WTC11 (cell line): ENCODE measurements at regions not wholly inside any gene's neighbourhood (a gene's known extent, or its start where the extent isn't known, plus 50 kb on each side); places are given as distances from the start of the nearest gene placed in this dataset.

Experiments
- ATF2 ChIP-seq: sonication (generic); formaldehyde crosslinking; IDR thresholded peaks from 2 replicates; pipeline ENCODE4 v1.8.1; 2022; ENCODE audit warnings: low read depth, missing genetic modification reagents, borderline replicate concordance
- ATF3 ChIP-seq: sonication (generic); formaldehyde crosslinking; conservative IDR thresholded peaks from 2 replicates; pipeline ENCODE4 v1.8.1; 2022; ENCODE audit warnings: mild to moderate bottlenecking, missing genetic modification reagents
- CTCF ChIP-seq: fragments of 200-600 bp; IDR thresholded peaks from 2 replicates; pipeline ENCODE4 v1.8.0; 2022; ENCODE audit warnings: antibody characterized with exemption
- FOXJ3 ChIP-seq: sonication (generic); formaldehyde crosslinking; IDR thresholded peaks from 2 replicates; pipeline ENCODE4 v1.9.0; 2021; ENCODE audit warnings: missing genetic modification reagents, mild to moderate bottlenecking, borderline replicate concordance
- IRF2 ChIP-seq: sonication (generic); formaldehyde crosslinking; IDR thresholded peaks from 2 replicates; pipeline ENCODE4 v1.8.0; 2022; ENCODE audit warnings: low read depth, missing genetic modification reagents, borderline replicate concordance
- KAT7 ChIP-seq: sonication (generic); formaldehyde crosslinking; IDR thresholded peaks from 2 replicates; pipeline ENCODE4 v1.8.1; 2023; ENCODE audit warnings: missing genetic modification reagents, mild to moderate bottlenecking, borderline replicate concordance
- MAX ChIP-seq: sonication (generic); formaldehyde crosslinking; IDR thresholded peaks from 2 replicates; pipeline ENCODE4 v1.8.0; 2022; ENCODE audit warnings: mild to moderate bottlenecking, missing genetic modification reagents
- MLX ChIP-seq: sonication (generic); formaldehyde crosslinking; IDR thresholded peaks from 2 replicates; pipeline ENCODE4 v1.8.1; 2023; ENCODE audit warnings: mild to moderate bottlenecking, missing genetic modification reagents, moderate library complexity
- MXD4 ChIP-seq: fragments of 250-450 bp; sonication (Bioruptor Pico); IDR thresholded peaks from 2 replicates; pipeline ENCODE4 v1.8.0; 2021; ENCODE audit warnings: mild to moderate bottlenecking, moderate library complexity, borderline replicate concordance
- MYBL2 ChIP-seq: sonication (generic); formaldehyde crosslinking; IDR thresholded peaks from 2 replicates; pipeline ENCODE4 v1.8.1; 2023; ENCODE audit warnings: mild to moderate bottlenecking, moderate library complexity, missing genetic modification reagents
- RORB ChIP-seq: fragments of 250-450 bp; sonication (Bioruptor Pico); IDR thresholded peaks from 2 replicates; pipeline ENCODE4 v1.9.0; 2021; ENCODE audit warnings: mild to moderate bottlenecking
- SMAD3 ChIP-seq: sonication (generic); formaldehyde crosslinking; IDR thresholded peaks from 2 replicates; pipeline ENCODE4 v1.8.0; 2022; ENCODE audit warnings: missing genetic modification reagents, mild to moderate bottlenecking, borderline replicate concordance
- USF2 ChIP-seq: sonication (generic); formaldehyde crosslinking; IDR thresholded peaks from 2 replicates; pipeline ENCODE4 v1.8.1; 2023; ENCODE audit warnings: mild to moderate bottlenecking, missing genetic modification reagents, moderate library complexity
- ZNF138 ChIP-seq: sonication (generic); formaldehyde crosslinking; conservative IDR thresholded peaks from 2 replicates; pipeline ENCODE4 v1.8.1; 2022; ENCODE audit warnings: mild to moderate bottlenecking, moderate library complexity, missing genetic modification reagents

GRCh38 chr5:91313757-91314673 is 69.1 kb downstream of the ARRDC3 start:
- no peak for TF ChIP-seq CTCF
- no peak for TF ChIP-seq ATF3
- no peak for TF ChIP-seq RORB (CRISPR knock-in tag)
- TF ChIP-seq USF2 (CRISPR knock-in tag): no peak
- no peak for TF ChIP-seq ATF2
- TF ChIP-seq KAT7 (CRISPR knock-in tag): no peak
- no peak for TF ChIP-seq MAX (CRISPR knock-in tag)
- no peak for TF ChIP-seq IRF2 (CRISPR knock-in tag)
- TF ChIP-seq ZNF138 (CRISPR knock-in tag): no peak
- no peak for TF ChIP-seq MXD4 (CRISPR knock-in tag)
- no peak for TF ChIP-seq FOXJ3 (CRISPR knock-in tag)
- TF ChIP-seq MLX (CRISPR knock-in tag): no peak
- no peak for TF ChIP-seq SMAD3
- TF ChIP-seq MYBL2: no peak
